Eye (tissue), 1 donor: ENCODE measurements at regions not wholly inside any gene's neighbourhood (a gene's known extent, or its start where the extent isn't known, plus 50 kb on each side); places are given as distances from the start of the nearest gene placed in this dataset.

Experiments
- DNase-seq: peaks from one replicate; pipeline ENCODE4 v3.0.0-alpha.2; 2015

GRCh38 chr18:44178476-44178875 lies 502.2 kb upstream of the SETBP1 start:
- DNase-seq: no peak

- no peak for DNase-seq
Observed at GRCh38 chr18:44179693-44180092, 501.0 kb upstream of the SETBP1 start.

- DNase-seq: no peak
Observed at GRCh38 chr18:44180683-44181082, 500.0 kb upstream of the SETBP1 start.

- peak; percentile 44 for DNase-seq
Observed at GRCh38 chr18:44181951-44182747, 498.5 kb upstream of the SETBP1 start.

- no peak for DNase-seq
Observed at GRCh38 chr18:44186001-44186400, 494.7 kb upstream of the SETBP1 start.

- DNase-seq: no peak
Observed at GRCh38 chr18:44187090-44187489, 493.6 kb upstream of the SETBP1 start.

GRCh38 chr18:44195394-44196140 lies 485.1 kb upstream of the SETBP1 start:
- DNase-seq: no peak

- DNase-seq: no peak
Observed at GRCh38 chr18:44197832-44198611, 482.7 kb upstream of the SETBP1 start.

- DNase-seq: no peak
Observed at GRCh38 chr18:44198612-44199284, 481.9 kb upstream of the SETBP1 start.

- DNase-seq: no peak
Observed at GRCh38 chr18:44213293-44213692, 467.4 kb upstream of the SETBP1 start.

GRCh38 chr18:44214396-44214795 lies 466.3 kb upstream of the SETBP1 start:
- DNase-seq: no peak

- peak; percentile 50 for DNase-seq
Observed at GRCh38 chr18:44216169-44216568, 464.5 kb upstream of the SETBP1 start.

GRCh38 chr18:44227501-44227900 lies 453.2 kb upstream of the SETBP1 start:
- peak; percentile 36 for DNase-seq

GRCh38 chr18:44229693-44230108 lies 451.0 kb upstream of the SETBP1 start:
- DNase-seq: peak; percentile 56

- no peak for DNase-seq
Observed at GRCh38 chr18:44231936-44232335, 448.8 kb upstream of the SETBP1 start.

- DNase-seq: no peak
Observed at GRCh38 chr18:44232500-44232899, 448.2 kb upstream of the SETBP1 start.

- DNase-seq: no peak
Observed at GRCh38 chr18:44238454-44238853, 442.2 kb upstream of the SETBP1 start.

GRCh38 chr18:44238911-44239310 lies 441.8 kb upstream of the SETBP1 start:
- no peak for DNase-seq

GRCh38 chr18:44241020-44241419 lies 439.7 kb upstream of the SETBP1 start:
- DNase-seq: no peak

GRCh38 chr18:44245019-44245418 lies 435.7 kb upstream of the SETBP1 start:
- peak; percentile 43 for DNase-seq

GRCh38 chr18:44246001-44246400 lies 434.7 kb upstream of the SETBP1 start:
- DNase-seq: no peak

GRCh38 chr18:44258086-44258485 lies 422.6 kb upstream of the SETBP1 start:
- DNase-seq: no peak

GRCh38 chr18:44258576-44258975 lies 422.1 kb upstream of the SETBP1 start:
- DNase-seq: no peak
